Stimulated activated CD8-positive, alpha-beta memory T cell treated with anti-CD3 and anti-CD28 coated beads, Interleukin-2, amount 100 ng/mL, for 1 hour (primary cell): ENCODE measurements at regions not wholly inside any gene's neighbourhood (a gene's known extent, or its start where the extent isn't known, plus 50 kb on each side); places are given as distances from the start of the nearest gene placed in this dataset.
"Not testable (repeated sequence)": the region's sequence is repeated elsewhere in the genome, so short reads cannot be mapped to it uniquely, and the experiment has no call there.

ENCODE experiments used
- DNase-seq, 2 donors: peaks; one replicate each; pipeline ENCODE4 v3.0.0-alpha.2; 2020; ENCODE audit warnings: low read depth in 2 of 2

GRCh38 chr13:26888632-26889031 lies 128.0 kb upstream of the GPR12 start:
- no peak for DNase-seq

- no peak for DNase-seq
These were observed 127.0 kb upstream of the GPR12 start for GRCh38 chr13:26887594-26887993.

DNA sequence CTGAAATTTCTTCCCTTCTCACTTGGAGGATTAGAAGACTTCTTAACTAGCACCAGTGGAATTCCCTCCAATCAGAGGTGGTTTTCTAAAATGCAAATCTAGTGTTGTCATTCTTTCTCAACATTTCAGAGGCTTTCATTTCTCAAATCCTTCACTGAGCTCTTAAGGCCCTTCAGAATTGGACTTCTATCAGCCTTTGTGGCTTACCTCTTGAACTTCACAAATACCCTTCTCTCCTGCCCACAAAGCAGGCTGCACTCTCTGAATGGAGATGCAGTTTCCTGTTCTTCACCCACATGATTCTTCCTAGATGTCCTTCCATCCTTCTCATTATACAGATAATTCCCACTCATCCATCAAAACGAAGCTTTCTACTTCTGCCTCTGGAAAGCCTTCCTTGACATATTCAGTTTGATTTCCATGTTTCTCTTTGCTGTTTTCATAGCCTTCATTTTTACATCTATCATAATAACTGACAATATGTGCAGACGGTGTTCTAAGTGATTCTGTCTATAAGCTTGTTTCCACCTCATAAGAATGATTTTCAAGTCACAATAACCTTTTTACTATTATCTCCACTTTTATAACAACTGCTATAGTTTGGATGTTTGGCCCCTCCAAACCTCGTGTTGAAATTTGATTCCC lies 123.1 kb upstream of the GPR12 start:
- DNase-seq = no peak

GRCh38 chr13:26882731-26883130 lies 122.1 kb upstream of the GPR12 start:
- DNase-seq = no peak

GRCh38 chr13:26881154-26881553 lies 120.6 kb upstream of the GPR12 start:
- DNase-seq = no peak

- DNase-seq = no peak
These were observed 120.1 kb upstream of the GPR12 start for GRCh38 chr13:26880735-26881134.

GRCh38 chr13:26878438-26878837 lies 117.9 kb upstream of the GPR12 start:
- no peak for DNase-seq

DNA sequence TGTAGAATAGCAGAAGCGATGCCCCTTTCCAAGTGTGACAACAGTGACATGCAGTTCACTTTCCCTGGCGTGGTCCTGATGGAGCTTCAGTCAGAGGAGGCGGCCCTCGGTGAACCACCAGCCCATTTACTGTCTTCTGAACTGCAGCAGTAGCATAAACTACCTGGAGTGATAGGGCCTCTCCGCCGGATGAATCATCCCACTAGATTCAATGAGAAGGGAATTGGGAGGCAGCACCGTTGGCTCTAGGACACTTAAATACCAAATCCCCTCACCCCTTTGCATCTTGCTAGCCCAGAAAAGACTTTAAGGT lies 112.8 kb upstream of the GPR12 start:
- no peak for DNase-seq

- DNase-seq = peak in 1 of 2 donors; percentile 17
These were observed 112.2 kb upstream of the GPR12 start for GRCh38 chr13:26872525-26873385.

- DNase-seq = no peak
These were observed 107.0 kb upstream of the GPR12 start for GRCh38 chr13:26867451-26868091.

DNA sequence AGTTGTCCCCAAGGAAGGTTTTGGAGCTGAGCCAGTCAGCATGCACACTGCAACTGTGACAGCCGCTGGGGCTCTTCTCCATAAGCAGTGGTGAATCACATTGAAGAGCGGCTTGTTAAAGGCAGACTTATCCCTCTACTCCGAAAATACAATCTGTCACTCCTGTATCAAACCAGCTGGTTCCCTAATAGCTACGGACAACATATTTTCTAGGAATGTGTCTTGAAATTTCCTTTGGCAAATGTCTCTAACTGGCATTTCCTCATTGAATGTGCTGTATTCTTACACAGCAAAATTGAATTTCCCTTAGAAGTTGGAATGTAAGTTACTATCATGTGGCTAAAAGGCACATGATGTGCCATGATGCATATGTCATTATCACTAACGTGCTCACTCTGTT lies 104.0 kb upstream of the GPR12 start:
- DNase-seq = no peak

- DNase-seq = no peak
These were observed 101.4 kb upstream of the GPR12 start for GRCh38 chr13:26861941-26862340.

- DNase-seq = no peak
These were observed 95.3 kb upstream of the GPR12 start for GRCh38 chr13:26855921-26856320.

DNA sequence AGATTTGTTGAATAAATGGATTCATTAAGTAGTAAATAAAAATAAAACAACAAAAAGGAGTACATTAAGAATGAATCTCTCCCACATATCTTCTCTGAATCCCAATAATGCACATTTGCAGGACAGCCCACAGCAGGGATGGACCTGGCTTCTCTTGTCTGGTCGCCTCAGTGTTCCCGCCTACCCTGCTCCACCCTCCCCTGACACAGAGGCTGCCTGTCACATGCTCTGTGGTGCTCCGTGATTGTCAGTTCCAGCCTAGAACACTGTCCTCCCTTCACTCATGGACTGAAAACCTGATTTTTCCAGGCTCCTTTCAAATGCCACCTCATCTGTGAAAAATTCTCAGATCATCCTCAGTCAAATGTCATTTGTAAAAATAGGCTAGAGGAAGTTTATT lies 94.5 kb upstream of the GPR12 start:
- no peak for DNase-seq

- DNase-seq = no peak
These were observed 92.7 kb upstream of the GPR12 start for GRCh38 chr13:26853323-26853722.

DNA sequence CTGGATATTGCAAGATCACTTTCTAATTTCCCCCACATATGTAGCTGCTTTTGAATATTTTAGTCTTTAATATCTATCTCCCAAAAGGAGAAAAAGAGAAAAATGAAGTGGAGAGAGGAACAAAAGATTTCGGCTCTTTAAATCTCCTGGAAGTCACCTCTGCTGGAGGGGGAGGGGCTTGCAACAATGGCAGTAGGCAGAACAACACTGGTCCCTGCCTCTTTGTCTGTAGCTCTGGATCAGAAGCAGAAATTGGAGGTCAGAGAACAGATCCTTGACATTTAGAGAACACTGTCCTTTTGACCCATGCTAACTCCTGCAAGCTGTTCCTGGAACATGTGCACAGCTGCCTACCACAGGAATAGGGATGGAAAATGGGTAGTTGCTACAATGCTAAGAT lies 86.7 kb upstream of the GPR12 start:
- no peak for DNase-seq

DNA sequence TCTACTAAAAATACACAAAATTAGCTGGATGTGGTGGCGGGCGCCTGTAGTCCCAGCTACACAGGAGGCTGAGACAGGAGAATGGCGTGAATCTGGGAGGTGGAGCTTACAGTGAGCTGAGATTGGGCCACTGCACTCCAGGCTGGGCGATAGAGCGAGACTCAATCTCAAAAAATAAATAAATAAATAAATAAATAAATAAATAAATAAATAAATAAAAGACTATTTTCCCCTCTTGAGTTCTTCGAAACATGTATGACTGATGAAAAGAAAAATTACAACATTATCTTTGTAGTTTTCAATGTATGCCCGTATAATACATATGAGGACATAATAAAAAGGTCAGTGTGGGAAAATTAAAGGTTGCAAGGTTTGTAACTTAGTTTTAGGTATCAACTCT lies 84.5 kb upstream of the GPR12 start:
- not testable (repeated sequence) for DNase-seq

GRCh38 chr13:26839682-26840081 lies 79.1 kb upstream of the GPR12 start:
- DNase-seq = no peak

DNA sequence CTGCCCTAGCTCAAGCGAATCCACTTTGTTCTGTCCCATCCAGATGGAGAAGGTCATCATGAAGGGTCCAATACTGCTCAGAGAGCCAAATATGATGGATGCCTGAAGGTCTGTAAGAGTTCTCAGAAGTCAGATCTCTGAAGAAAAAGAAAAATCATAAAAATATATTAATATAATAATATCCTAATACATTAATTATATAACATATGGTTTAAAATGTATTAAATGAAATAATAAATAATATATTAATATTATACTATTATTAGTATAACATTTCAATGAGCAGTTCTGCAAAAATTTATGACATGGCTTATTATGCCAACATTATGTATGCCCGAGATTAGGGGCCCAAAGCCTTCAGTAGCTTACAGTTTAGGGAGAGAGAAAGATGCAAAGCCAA lies 78.2 kb upstream of the GPR12 start:
- DNase-seq = no peak

- DNase-seq = no peak
These were observed 77.4 kb upstream of the GPR12 start for GRCh38 chr13:26837997-26838396.

- no peak for DNase-seq
These were observed 76.5 kb upstream of the GPR12 start for GRCh38 chr13:26837102-26837501.

- DNase-seq = no peak
These were observed 76.0 kb upstream of the GPR12 start for GRCh38 chr13:26836626-26837025.

DNA sequence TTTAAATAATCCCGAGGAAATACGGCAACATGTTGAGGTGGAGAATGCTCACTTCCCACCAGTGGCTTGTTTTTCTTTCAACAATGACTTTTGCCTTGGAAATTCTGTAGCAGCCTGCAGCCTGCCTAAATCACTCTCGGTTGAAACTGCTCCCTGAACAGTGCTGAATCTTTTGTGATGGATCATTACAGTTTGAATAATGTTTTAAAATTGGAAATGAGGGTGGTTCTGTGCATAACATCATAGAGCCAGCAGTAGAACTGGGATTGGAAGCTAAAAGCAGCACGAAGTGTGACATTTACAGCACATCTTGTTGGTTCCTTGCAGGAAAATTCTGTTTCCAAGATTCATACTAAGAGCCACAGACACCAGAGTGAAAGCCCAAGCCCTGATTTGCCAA lies 74.1 kb upstream of the GPR12 start:
- no peak for DNase-seq
